ENCODE measurements at regions not wholly inside any gene's neighbourhood (a gene's known extent, or its start where the extent isn't known, plus 50 kb on each side); places are given as distances from the start of the nearest gene placed in this dataset.

DNA sequence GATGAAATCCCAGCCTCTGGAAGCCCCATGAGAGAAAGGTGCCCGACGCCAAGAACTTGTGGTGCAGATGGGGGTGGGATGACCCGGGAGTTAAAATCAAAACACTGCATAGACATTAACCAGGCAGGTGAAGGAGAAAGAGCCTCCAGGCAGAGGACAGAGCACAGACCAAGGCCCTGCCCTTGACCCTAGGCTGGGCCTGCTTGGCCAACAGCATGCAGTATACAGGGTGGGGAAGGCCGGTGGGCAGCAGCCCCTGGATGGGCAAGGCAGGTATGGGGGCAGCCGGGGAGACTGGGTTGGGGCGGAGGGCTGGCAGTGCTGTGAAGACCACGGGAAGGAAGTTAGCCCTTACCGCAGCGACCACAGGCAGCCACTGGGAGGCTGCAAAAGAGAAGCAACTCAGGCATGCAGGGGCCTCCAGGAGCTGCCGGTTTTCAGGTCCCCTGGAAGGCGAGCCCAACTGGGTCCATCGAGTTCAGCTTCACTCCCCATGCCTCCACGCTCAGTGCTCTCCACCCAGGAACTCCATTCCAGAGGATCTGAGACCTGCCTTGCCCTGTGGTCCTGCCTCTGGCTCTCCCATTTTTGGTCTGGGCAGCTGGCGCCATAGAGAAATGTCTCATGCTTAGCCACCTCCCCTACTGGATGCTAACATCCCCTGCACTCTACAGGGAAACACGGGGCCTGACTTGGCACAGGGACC lies 81.2 kb downstream of the C16orf95 start:
- Histone ChIP-seq H3K27me3 (replicated peaks; ENCODE audit: insufficient read depth) (0 out of 2 replicates have a peak, but pooled peaks cover 1% of the 10 kb centered on the region), H3K27ac (no peak overlapping the region), H3K9me3 (ENCODE audit: low read depth) (no peaks in the 10 kb centered on the region), H3F3A (ENCODE audit: insufficient read depth) (no peaks in the 10 kb centered on the region), H4K20me1 (ENCODE audit: insufficient read depth) (no peaks in the 10 kb centered on the region), H3K4me3 (no peak overlapping the region), H3K4me1 (ENCODE audit: insufficient read depth) (peaks cover 4% of the 10 kb centered on the region; the same call in 1 of the 2 replicates), H3K79me2 (ENCODE audit: insufficient read depth) (no peaks in the 10 kb centered on the region), H3K36me3 (ENCODE audit: low read depth) (no peaks in the 10 kb centered on the region), H3K9ac (no peak overlapping the region), H3K9me2 (ENCODE audit: insufficient read depth) (no peaks in the 10 kb centered on the region), H3K4me2 (ENCODE audit: unreplicated experiment) (no peak overlapping the region), H2AFZ (no peak overlapping the region)
- TF ChIP-seq EZH2 (IDR thresholded peaks at IDR 0.05; ENCODE audit: insufficient read depth, poor library complexity, severe bottlenecking) (no peak), EZH2phosphoT487 (IDR thresholded peaks at IDR 0.05; ENCODE audit: insufficient read depth, low read depth) (no peak)
- in situ Hi-C loops (cut with MboI), result no loop called here
- 75 to 78% methylated on average over 15 of the region's 15 CpGs for WGBS, 2 experiments (ENCODE audit: low coverage in 1 of 2, low lambda C conversion rate in 2 of 2, missing lambda C conversion rate in 2 of 2)
- no peak for DNase-seq

DNA sequence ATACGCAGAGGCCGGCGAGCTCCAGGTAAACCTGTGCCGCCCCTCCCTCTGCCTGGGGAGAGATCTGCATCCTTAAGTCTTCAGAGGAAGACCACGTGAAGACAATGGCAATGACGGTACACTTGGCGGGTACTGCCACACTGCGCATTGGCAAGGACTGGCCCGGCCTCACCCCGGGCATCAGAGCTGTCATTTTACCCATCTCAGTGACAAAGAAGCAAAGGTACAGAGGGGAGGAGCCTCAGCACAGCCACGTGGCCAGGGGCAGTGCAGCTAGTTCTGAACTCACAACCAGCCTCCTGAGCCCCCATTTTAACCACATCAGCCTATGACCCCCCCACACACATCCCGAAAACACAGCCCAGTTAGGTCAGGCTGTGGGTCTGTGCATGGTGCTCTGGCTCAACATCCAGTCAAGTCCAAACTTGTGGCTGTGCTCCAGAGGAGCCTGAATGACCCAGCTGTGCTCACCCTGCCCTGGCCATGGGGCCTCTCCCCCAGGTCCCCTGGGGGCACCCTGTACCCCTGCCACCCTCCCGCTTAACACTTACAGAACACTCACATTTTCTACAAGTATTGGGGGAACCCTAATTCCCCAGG lies 80.6 kb downstream of the C16orf95 start:
- Histone ChIP-seq H3K36me3 (ENCODE audit: low read depth) (no peaks in the 10 kb centered on the region), H3K27me3 (replicated peaks; ENCODE audit: insufficient read depth) (0 out of 2 replicates have a peak, but pooled peaks cover 3% of the 10 kb centered on the region), H3K9ac (no peak overlapping the region), H3K4me3 (no peak overlapping the region), H3F3A (ENCODE audit: insufficient read depth) (no peaks in the 10 kb centered on the region), H4K20me1 (ENCODE audit: insufficient read depth) (no peaks in the 10 kb centered on the region), H3K9me2 (ENCODE audit: insufficient read depth) (no peaks in the 10 kb centered on the region), H3K79me2 (ENCODE audit: insufficient read depth) (no peaks in the 10 kb centered on the region), H3K4me1 (ENCODE audit: insufficient read depth) (peaks cover 4% of the 10 kb centered on the region; the same call in 1 of the 2 replicates), H3K4me2 (ENCODE audit: unreplicated experiment) (no peak overlapping the region), H3K9me3 (ENCODE audit: low read depth) (no peaks in the 10 kb centered on the region), H2AFZ (no peak overlapping the region), H3K27ac (no peak overlapping the region)
- in situ Hi-C loops (cut with MboI), result no loop called here
- DNase-seq, result no peak
- TF ChIP-seq EZH2phosphoT487 (IDR thresholded peaks at IDR 0.05; ENCODE audit: insufficient read depth, low read depth), result no peak
- TF ChIP-seq EZH2 (IDR thresholded peaks at IDR 0.05; ENCODE audit: insufficient read depth, poor library complexity, severe bottlenecking), result no peak
- WGBS, 2 experiments (ENCODE audit: low coverage in 1 of 2, low lambda C conversion rate in 2 of 2, missing lambda C conversion rate in 2 of 2), result 86 to 88% methylated on average over 13 of the region's 13 CpGs

- DNase-seq, result no peak
- WGBS, 2 experiments (ENCODE audit: low coverage in 1 of 2, low lambda C conversion rate in 2 of 2, missing lambda C conversion rate in 2 of 2), result 91 to 96% methylated on average over 6 of the region's 6 CpGs
- in situ Hi-C loops (cut with MboI), result no loop called here
- Histone ChIP-seq H3K9me2 (ENCODE audit: insufficient read depth) (no peaks in the 10 kb centered on the region), H3K4me2 (ENCODE audit: unreplicated experiment) (no peak overlapping the region), H3K9ac (no peak overlapping the region), H3K27me3 (replicated peaks; ENCODE audit: insufficient read depth) (0 out of 2 replicates have a peak, but pooled peaks cover 3% of the 10 kb centered on the region), H3K4me3 (no peak overlapping the region), H3K9me3 (ENCODE audit: low read depth) (no peaks in the 10 kb centered on the region), H2AFZ (no peak overlapping the region), H3K79me2 (ENCODE audit: insufficient read depth) (no peaks in the 10 kb centered on the region), H4K20me1 (ENCODE audit: insufficient read depth) (no peaks in the 10 kb centered on the region), H3K4me1 (ENCODE audit: insufficient read depth) (peaks cover 4% of the 10 kb centered on the region; the same call in 1 of the 2 replicates), H3K27ac (no peak overlapping the region), H3K36me3 (ENCODE audit: low read depth) (no peaks in the 10 kb centered on the region), H3F3A (ENCODE audit: insufficient read depth) (no peaks in the 10 kb centered on the region)
- TF ChIP-seq EZH2 (IDR thresholded peaks at IDR 0.05; ENCODE audit: insufficient read depth, poor library complexity, severe bottlenecking), result no peak
- no peak for TF ChIP-seq EZH2phosphoT487 (IDR thresholded peaks at IDR 0.05; ENCODE audit: insufficient read depth, low read depth)
These were observed 78.9 kb downstream of the C16orf95 start for GRCh38 chr16:87238361-87238715.

- H4K20me1 ChIP-seq (ENCODE audit: insufficient read depth), result no peaks in the 10 kb centered on the region
- in situ Hi-C loops (cut with MboI), result no loop called here
- H3K27me3 ChIP-seq (replicated peaks; ENCODE audit: insufficient read depth), result peaks cover 6% of the 10 kb centered on the region; the same call in 1 of the 2 replicates
- H3K79me2 ChIP-seq (ENCODE audit: insufficient read depth), result no peaks in the 10 kb centered on the region
- no peak for TF ChIP-seq EZH2 (IDR thresholded peaks at IDR 0.05; ENCODE audit: insufficient read depth, poor library complexity, severe bottlenecking)
- no peak for TF ChIP-seq EZH2phosphoT487 (IDR thresholded peaks at IDR 0.05; ENCODE audit: insufficient read depth, low read depth)
- H3K4me3 ChIP-seq, result no peak overlapping the region
- H3K4me1 ChIP-seq (ENCODE audit: insufficient read depth), result peaks cover 4% of the 10 kb centered on the region; the same call in 1 of the 2 replicates
- no peak overlapping the region for H2AFZ ChIP-seq
- no peak for DNase-seq
- no peaks in the 10 kb centered on the region for H3K9me2 ChIP-seq (ENCODE audit: insufficient read depth)
- no peaks in the 10 kb centered on the region for H3F3A ChIP-seq (ENCODE audit: insufficient read depth)
- no peaks in the 10 kb centered on the region for H3K9me3 ChIP-seq (ENCODE audit: low read depth)
- no peak overlapping the region for H3K27ac ChIP-seq
- WGBS, 2 experiments (ENCODE audit: low coverage in 1 of 2, low lambda C conversion rate in 2 of 2, missing lambda C conversion rate in 2 of 2), result 84 to 85% methylated on average over 4 of the region's 4 CpGs
- H3K36me3 ChIP-seq (ENCODE audit: low read depth), result no peaks in the 10 kb centered on the region
- no peak overlapping the region for H3K9ac ChIP-seq
- H3K4me2 ChIP-seq (ENCODE audit: unreplicated experiment), result no peak overlapping the region
These were observed 77.6 kb downstream of the C16orf95 start for GRCh38 chr16:87239545-87239944.

Data from GM23248 (cell line).